Hindlimb muscle (tissue), 1 donor: ENCODE measurements at regions not wholly inside any gene's neighbourhood (a gene's known extent, or its start where the extent isn't known, plus 50 kb on each side); places are given as distances from the start of the nearest gene placed in this dataset.

Experiments
- DNase-seq: peaks from one replicate; pipeline ENCODE4 v3.0.0-alpha.2; 2013

- DNase-seq, result no peak
Measured at GRCh38 chr2:2563309-2563860, 232.3 kb upstream of the MYT1L start.

- no peak for DNase-seq
Measured at GRCh38 chr2:2562867-2563266, 231.8 kb upstream of the MYT1L start.

GRCh38 chr2:2561346-2562095 is 230.4 kb upstream of the MYT1L start:
- DNase-seq, result no peak

- DNase-seq, result no peak
Measured at GRCh38 chr2:2560374-2561015, 229.4 kb upstream of the MYT1L start.

GRCh38 chr2:2558476-2558875 is 227.4 kb upstream of the MYT1L start:
- DNase-seq, result no peak

GRCh38 chr2:2557475-2557874 is 226.4 kb upstream of the MYT1L start:
- DNase-seq, result no peak

- DNase-seq, result no peak
Measured at GRCh38 chr2:2550856-2551255, 219.8 kb upstream of the MYT1L start.

- DNase-seq, result no peak
Measured at GRCh38 chr2:2547911-2548310, 216.8 kb upstream of the MYT1L start.

GRCh38 chr2:2547451-2547850 is 216.4 kb upstream of the MYT1L start:
- DNase-seq, result no peak

- DNase-seq, result no peak
Measured at GRCh38 chr2:2546046-2546445, 215.0 kb upstream of the MYT1L start.

- peak; percentile 4 for DNase-seq
Measured at GRCh38 chr2:2542966-2543611, 212.0 kb upstream of the MYT1L start.

- DNase-seq, result no peak
Measured at GRCh38 chr2:2542316-2542715, 211.2 kb upstream of the MYT1L start.

- DNase-seq, result no peak
Measured at GRCh38 chr2:2540406-2540805, 209.3 kb upstream of the MYT1L start.

- DNase-seq, result no peak
Measured at GRCh38 chr2:2536416-2537056, 205.5 kb upstream of the MYT1L start.

GRCh38 chr2:2530334-2530733 is 199.3 kb upstream of the MYT1L start:
- DNase-seq, result no peak

- DNase-seq, result no peak
Measured at GRCh38 chr2:2528846-2529245, 197.8 kb upstream of the MYT1L start.

- no peak for DNase-seq
Measured at GRCh38 chr2:2527148-2527547, 196.1 kb upstream of the MYT1L start.

- DNase-seq, result no peak
Measured at GRCh38 chr2:2524348-2524941, 193.4 kb upstream of the MYT1L start.

GRCh38 chr2:2523461-2524347 is 192.6 kb upstream of the MYT1L start:
- peak; percentile 2 for DNase-seq

- DNase-seq, result no peak
Measured at GRCh38 chr2:2520401-2520811, 189.3 kb upstream of the MYT1L start.

GRCh38 chr2:2519381-2519780 is 188.3 kb upstream of the MYT1L start:
- DNase-seq, result no peak

- DNase-seq, result no peak
Measured at GRCh38 chr2:2517399-2517798, 186.3 kb upstream of the MYT1L start.
